Endodermal cell (in vitro differentiated cells): ENCODE measurements at regions not wholly inside any gene's neighbourhood (a gene's known extent, or its start where the extent isn't known, plus 50 kb on each side); places are given as distances from the start of the nearest gene placed in this dataset.

Source experiments
- DNase-seq: peaks from one replicate; pipeline ENCODE4 v3.0.0-alpha.2; 2017
- H3K27ac ChIP-seq: 2 replicates; pipeline ENCODE4 v1.5.1; 2013; ENCODE audit warnings: mild to moderate bottlenecking, low read depth, low read length, moderate library complexity
- H3K27me3 ChIP-seq: 2 replicates; pipeline ENCODE4 v1.6.1; 2013; ENCODE audit warnings: mild to moderate bottlenecking, low read length, moderate library complexity; ENCODE audit not compliant: insufficient read depth, control insufficient read depth, poor library complexity, severe bottlenecking
- H3K36me3 ChIP-seq: 2 replicates; pipeline ENCODE4 v1.7.0; 2013; ENCODE audit warnings: mild to moderate bottlenecking, low read length, moderate library complexity; ENCODE audit not compliant: control insufficient read depth, insufficient read depth
- H3K4me1 ChIP-seq: one replicate; pipeline ENCODE4 v1.7.0; 2013; ENCODE audit warnings: low read length; ENCODE audit not compliant: control insufficient read depth, insufficient read depth
- H3K4me3 ChIP-seq: 2 replicates; pipeline ENCODE4 v1.5.1; 2013; ENCODE audit warnings: mild to moderate bottlenecking, low read length, moderate library complexity
- H3K9ac ChIP-seq: 2 replicates; pipeline ENCODE4 v1.6.1; 2013; ENCODE audit warnings: mild to moderate bottlenecking, low read length, moderate library complexity; ENCODE audit not compliant: poor library complexity, severe bottlenecking; ENCODE audit errors: extremely low read depth
- H3K9me3 ChIP-seq: 2 replicates; pipeline ENCODE4 v1.6.1; 2013; ENCODE audit warnings: mild to moderate bottlenecking, low read length, moderate library complexity; ENCODE audit not compliant: control insufficient read depth
- H3K27ac Mint-ChIP-seq: 2 replicates; pipeline ENCODE4 v1.8.0; 2020; ENCODE audit warnings: mixed read lengths
- H3K27me3 Mint-ChIP-seq: 2 replicates; pipeline ENCODE4 v1.8.0; 2021; ENCODE audit warnings: mild to moderate bottlenecking, mixed read lengths; ENCODE audit not compliant: insufficient read depth
- H3K36me3 Mint-ChIP-seq: 2 replicates; pipeline ENCODE4 v1.8.0; 2020; ENCODE audit warnings: low read depth, mixed read lengths
- H3K4me1 Mint-ChIP-seq: 2 replicates; pipeline ENCODE4 v1.8.0; 2020; ENCODE audit warnings: mixed read lengths
- H3K4me3 Mint-ChIP-seq: 2 replicates; pipeline ENCODE4 v1.8.0; 2020; ENCODE audit warnings: mild to moderate bottlenecking, moderate library complexity, mixed read lengths
- H3K9me3 Mint-ChIP-seq: 2 replicates; pipeline ENCODE4 v1.8.0; 2020; ENCODE audit warnings: mild to moderate bottlenecking, mixed read lengths
- CTCF ChIP-seq: fragments of 200-600 bp; sonication (generic); conservative IDR thresholded peaks from 2 replicates; pipeline ENCODE4 v1.5.0; 2021; ENCODE audit warnings: antibody characterized with exemption, mild to moderate bottlenecking
- WGBS, 2 experiments: methylation state at CpG; one replicate each; pipeline versions ENCODE4 v1.1.5 to v1.1.7; 2013; ENCODE audit warnings: missing lambda C conversion rate in 2 of 2, mixed read lengths in 1 of 2; ENCODE audit not compliant: insufficient coverage in 1 of 2, insufficient read length in 1 of 2; 5-methylcytosine and 5-hydroxymethylcytosine counted together

- no peaks in the 10 kb centered on the region for H3K36me3 ChIP-seq
- no peaks in the 10 kb centered on the region for H3K36me3 Mint-ChIP-seq
- DNase-seq = no peak
- no peak overlapping the region for H3K4me3 ChIP-seq
- H3K27ac ChIP-seq = no peak overlapping the region
- TF ChIP-seq CTCF = no peak
- no peak overlapping the region for H3K4me3 Mint-ChIP-seq
- H3K27me3 Mint-ChIP-seq = peaks cover 2% of the 10 kb centered on the region
- H3K27me3 ChIP-seq = no peaks in the 10 kb centered on the region
- H3K4me1 Mint-ChIP-seq = no peaks in the 10 kb centered on the region
- no peaks in the 10 kb centered on the region for H3K4me1 ChIP-seq
- WGBS, 2 experiments = 100% methylated on average over 1 of the region's 1 CpG; no CpG with 5 or more reads in 1 of the 2 experiments
- H3K9me3 Mint-ChIP-seq = peaks cover 27% of the 10 kb centered on the region
- no peak overlapping the region for H3K27ac Mint-ChIP-seq
- H3K9me3 ChIP-seq = peaks cover 30% of the 10 kb centered on the region
- H3K9ac ChIP-seq = no peak overlapping the region
Observed at GRCh38 chr12:116399055-116399454, 121.6 kb upstream of the MED13L start.

GRCh38 chr12:116400636-116401372 lies 123.3 kb upstream of the MED13L start:
- H3K9me3 ChIP-seq = peaks cover 30% of the 10 kb centered on the region
- WGBS, 2 experiments = 88 to 93% methylated on average over 3 of the region's 4 CpGs
- H3K4me3 Mint-ChIP-seq = no peak overlapping the region
- H3K27me3 Mint-ChIP-seq = peaks cover 2% of the 10 kb centered on the region
- no peak overlapping the region for H3K9ac ChIP-seq
- H3K27ac Mint-ChIP-seq = no peak overlapping the region
- no peak overlapping the region for H3K27ac ChIP-seq
- peaks cover 27% of the 10 kb centered on the region for H3K9me3 Mint-ChIP-seq
- H3K4me1 ChIP-seq = no peaks in the 10 kb centered on the region
- H3K27me3 ChIP-seq = no peaks in the 10 kb centered on the region
- no peaks in the 10 kb centered on the region for H3K4me1 Mint-ChIP-seq
- no peak overlapping the region for H3K4me3 ChIP-seq
- no peak for DNase-seq
- TF ChIP-seq CTCF = no peak
- no peaks in the 10 kb centered on the region for H3K36me3 ChIP-seq
- H3K36me3 Mint-ChIP-seq = no peaks in the 10 kb centered on the region

- no peak overlapping the region for H3K27ac Mint-ChIP-seq
- WGBS, 2 experiments = 89% methylated on average over 3 of the region's 3 CpGs; no CpG with 5 or more reads in 1 of the 2 experiments
- H3K36me3 Mint-ChIP-seq = no peaks in the 10 kb centered on the region
- no peak overlapping the region for H3K4me3 Mint-ChIP-seq
- no peak overlapping the region for H3K4me3 ChIP-seq
- no peaks in the 10 kb centered on the region for H3K4me1 ChIP-seq
- H3K4me1 Mint-ChIP-seq = no peaks in the 10 kb centered on the region
- peaks cover 30% of the 10 kb centered on the region for H3K9me3 ChIP-seq
- H3K36me3 ChIP-seq = no peaks in the 10 kb centered on the region
- H3K9me3 Mint-ChIP-seq = peaks cover 27% of the 10 kb centered on the region
- no peak overlapping the region for H3K27ac ChIP-seq
- peaks cover 2% of the 10 kb centered on the region for H3K27me3 Mint-ChIP-seq
- H3K27me3 ChIP-seq = no peaks in the 10 kb centered on the region
- no peak for DNase-seq
- no peak overlapping the region for H3K9ac ChIP-seq
- no peak for TF ChIP-seq CTCF
Observed at GRCh38 chr12:116401565-116401964, 124.1 kb upstream of the MED13L start.
